ENCODE measurements at regions not wholly inside any gene's neighbourhood (a gene's known extent, or its start where the extent isn't known, plus 50 kb on each side); places are given as distances from the start of the nearest gene placed in this dataset.

DNA sequence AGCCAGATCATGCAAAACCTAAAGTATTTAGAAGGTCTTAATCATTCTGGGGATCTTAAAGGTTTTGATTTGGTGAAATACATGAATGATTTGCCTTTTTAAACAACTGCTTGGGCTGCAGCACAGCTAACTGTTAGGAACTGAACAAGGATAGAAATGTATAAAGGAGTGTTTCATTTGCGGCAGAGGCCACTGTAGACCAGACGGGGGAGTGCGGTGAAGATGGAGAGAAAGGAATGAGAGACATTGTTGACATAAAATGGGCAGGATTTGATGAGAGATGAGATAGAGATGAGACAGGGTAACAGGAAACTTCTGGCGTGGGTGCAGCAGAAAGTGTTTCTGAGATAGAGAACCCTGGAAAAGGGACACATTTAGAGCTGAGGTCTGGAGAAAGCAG is 308.1 kb downstream of the TMX3 start:
- no peak overlapping the region for H3K27ac ChIP-seq (ENCODE audit: low read depth, low read length, poor library complexity, severe bottlenecking)
- H3K79me2 ChIP-seq (ENCODE audit: insufficient read depth, low read length) = no peaks in the 10 kb centered on the region
- H3K4me3 ChIP-seq (ENCODE audit: low read depth, low read length, poor library complexity, severe bottlenecking) = no peak overlapping the region
- no peaks in the 10 kb centered on the region for H3K9me3 ChIP-seq (ENCODE audit: low read length)
- no peak for TF ChIP-seq EZH2 (IDR thresholded peaks at IDR 0.05; ENCODE audit: borderline replicate concordance, low read length)
- no peak for TF ChIP-seq CTCF (IDR thresholded peaks at IDR 0.05; ENCODE audit: low read length)
- no peaks in the 10 kb centered on the region for H3K36me3 ChIP-seq (ENCODE audit: insufficient read depth, low read length)
- H3K9ac ChIP-seq (ENCODE audit: low read length) = no peak overlapping the region
- H3K4me2 ChIP-seq (ENCODE audit: low read length) = no peak overlapping the region
- H3F3A ChIP-seq (ENCODE audit: insufficient read depth, low read length) = no peaks in the 10 kb centered on the region
- no peaks in the 10 kb centered on the region for H3K4me1 ChIP-seq (ENCODE audit: insufficient read depth, low read length, severe bottlenecking)
- no peak overlapping the region for H2AFZ ChIP-seq (ENCODE audit: low read length)
- H3K27me3 ChIP-seq (ENCODE audit: insufficient read depth, low read length) = no peaks in the 10 kb centered on the region
- H3K9me2 ChIP-seq (ENCODE audit: low read depth, low read length) = no peaks in the 10 kb centered on the region
- H4K20me1 ChIP-seq (ENCODE audit: insufficient read depth, low read length) = no peaks in the 10 kb centered on the region

- Histone ChIP-seq H3K36me3 (ENCODE audit: insufficient read depth, low read length) (no peaks in the 10 kb centered on the region), H3K4me1 (ENCODE audit: insufficient read depth, low read length, severe bottlenecking) (no peaks in the 10 kb centered on the region), H3K9me3 (ENCODE audit: low read length) (no peaks in the 10 kb centered on the region), H3K9ac (ENCODE audit: low read length) (no peak overlapping the region), H3K79me2 (ENCODE audit: insufficient read depth, low read length) (no peaks in the 10 kb centered on the region), H2AFZ (ENCODE audit: low read length) (no peak overlapping the region), H3K9me2 (ENCODE audit: low read depth, low read length) (no peaks in the 10 kb centered on the region), H4K20me1 (ENCODE audit: insufficient read depth, low read length) (no peaks in the 10 kb centered on the region), H3K4me2 (ENCODE audit: low read length) (no peak overlapping the region), H3K27ac (ENCODE audit: low read depth, low read length, poor library complexity, severe bottlenecking) (no peak overlapping the region), H3K27me3 (ENCODE audit: insufficient read depth, low read length) (no peaks in the 10 kb centered on the region), H3F3A (ENCODE audit: insufficient read depth, low read length) (no peaks in the 10 kb centered on the region), H3K4me3 (ENCODE audit: low read depth, low read length, poor library complexity, severe bottlenecking) (no peak overlapping the region)
- no peak for TF ChIP-seq CTCF (IDR thresholded peaks at IDR 0.05; ENCODE audit: low read length)
- TF ChIP-seq EZH2 (IDR thresholded peaks at IDR 0.05; ENCODE audit: borderline replicate concordance, low read length) = no peak
Observed at GRCh38 chr18:68402784-68403183, 312.1 kb downstream of the TMX3 start.

DNA sequence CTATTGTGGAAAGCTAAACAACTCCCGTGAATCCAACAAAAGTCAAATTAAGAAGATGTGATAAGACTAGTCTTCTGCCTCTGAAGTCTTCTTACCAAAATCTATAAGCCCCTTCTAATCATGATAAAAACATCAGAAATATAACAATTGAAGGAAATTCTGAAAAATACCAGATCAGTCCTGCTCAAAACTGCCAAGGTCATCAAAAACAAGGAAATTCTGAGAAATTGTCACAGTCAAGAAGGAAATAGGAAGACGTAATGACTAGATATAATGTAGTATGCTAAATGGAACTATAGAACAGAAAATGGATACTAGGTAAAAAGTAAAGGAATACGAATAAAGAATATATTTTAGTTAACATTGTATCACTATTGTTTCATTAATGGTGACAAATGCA is 314.0 kb downstream of the TMX3 start:
- no peaks in the 10 kb centered on the region for H3K4me1 ChIP-seq (ENCODE audit: insufficient read depth, low read length, severe bottlenecking)
- H2AFZ ChIP-seq (ENCODE audit: low read length) = no peak overlapping the region
- H3K27ac ChIP-seq (ENCODE audit: low read depth, low read length, poor library complexity, severe bottlenecking) = no peak overlapping the region
- H3K4me2 ChIP-seq (ENCODE audit: low read length) = no peak overlapping the region
- H3K36me3 ChIP-seq (ENCODE audit: insufficient read depth, low read length) = no peaks in the 10 kb centered on the region
- H3K9me2 ChIP-seq (ENCODE audit: low read depth, low read length) = no peaks in the 10 kb centered on the region
- no peaks in the 10 kb centered on the region for H4K20me1 ChIP-seq (ENCODE audit: insufficient read depth, low read length)
- H3K79me2 ChIP-seq (ENCODE audit: insufficient read depth, low read length) = no peaks in the 10 kb centered on the region
- H3F3A ChIP-seq (ENCODE audit: insufficient read depth, low read length) = no peaks in the 10 kb centered on the region
- no peaks in the 10 kb centered on the region for H3K9me3 ChIP-seq (ENCODE audit: low read length)
- H3K4me3 ChIP-seq (ENCODE audit: low read depth, low read length, poor library complexity, severe bottlenecking) = no peak overlapping the region
- no peak for TF ChIP-seq CTCF (IDR thresholded peaks at IDR 0.05; ENCODE audit: low read length)
- no peak for TF ChIP-seq EZH2 (IDR thresholded peaks at IDR 0.05; ENCODE audit: borderline replicate concordance, low read length)
- no peaks in the 10 kb centered on the region for H3K27me3 ChIP-seq (ENCODE audit: insufficient read depth, low read length)
- no peak overlapping the region for H3K9ac ChIP-seq (ENCODE audit: low read length)

All from OCI-LY1 (cell line).